Kidney capillary endothelial cell (primary cell): ENCODE measurements at regions not wholly inside any gene's neighbourhood (a gene's known extent, or its start where the extent isn't known, plus 50 kb on each side); places are given as distances from the start of the nearest gene placed in this dataset.

ENCODE experiments used
- DNase-seq: peaks from one replicate; pipeline ENCODE4 v3.0.0-alpha.2; 2018; ENCODE audit warnings: low spot score

GRCh38 chr7:67764289-67764688 is 767.7 kb downstream of the TYW1 start:
- DNase-seq = no peak

- DNase-seq = no peak
These were observed 769.0 kb downstream of the TYW1 start for GRCh38 chr7:67765481-67766175.

GRCh38 chr7:67766906-67767410 is 770.3 kb downstream of the TYW1 start:
- DNase-seq = no peak

GRCh38 chr7:67771846-67772605 is 775.4 kb downstream of the TYW1 start:
- DNase-seq = no peak

GRCh38 chr7:67773081-67773480 is 776.4 kb downstream of the TYW1 start:
- DNase-seq = no peak

GRCh38 chr7:67777119-67777518 is 780.5 kb downstream of the TYW1 start:
- no peak for DNase-seq

GRCh38 chr7:67781841-67782240 is 785.2 kb downstream of the TYW1 start:
- no peak for DNase-seq

GRCh38 chr7:67786021-67786420 is 789.4 kb downstream of the TYW1 start:
- no peak for DNase-seq

- no peak for DNase-seq
These were observed 792.0 kb downstream of the TYW1 start for GRCh38 chr7:67788669-67789068.

GRCh38 chr7:67791918-67792317 is 795.3 kb downstream of the TYW1 start:
- DNase-seq = no peak

GRCh38 chr7:67794544-67794943 is 797.9 kb downstream of the TYW1 start:
- no peak for DNase-seq

- no peak for DNase-seq
These were observed 807.2 kb downstream of the TYW1 start for GRCh38 chr7:67803789-67804188.

- DNase-seq = no peak
These were observed 809.4 kb downstream of the TYW1 start for GRCh38 chr7:67805921-67806471.

GRCh38 chr7:67807826-67808225 is 811.2 kb downstream of the TYW1 start:
- DNase-seq = no peak

GRCh38 chr7:67809586-67809985 is 813.0 kb downstream of the TYW1 start:
- DNase-seq = no peak

GRCh38 chr7:67813621-67814292 is 817.1 kb downstream of the TYW1 start:
- DNase-seq = no peak

GRCh38 chr7:67817481-67817880 is 820.8 kb downstream of the TYW1 start:
- no peak for DNase-seq

- peak; percentile 7 for DNase-seq
These were observed 824.5 kb downstream of the TYW1 start for GRCh38 chr7:67821116-67821515.

GRCh38 chr7:67823345-67823744 is 826.7 kb downstream of the TYW1 start:
- DNase-seq = peak; percentile 7

- DNase-seq = no peak
These were observed 828.7 kb downstream of the TYW1 start for GRCh38 chr7:67825356-67825755.

- DNase-seq = no peak
These were observed 845.3 kb downstream of the TYW1 start for GRCh38 chr7:67841896-67842295.

- no peak for DNase-seq
These were observed 845.9 kb downstream of the TYW1 start for GRCh38 chr7:67842571-67842970.
